Ectodermal cell (in vitro differentiated cells): ENCODE measurements at regions not wholly inside any gene's neighbourhood (a gene's known extent, or its start where the extent isn't known, plus 50 kb on each side); places are given as distances from the start of the nearest gene placed in this dataset.

Experiments
- H3K27ac ChIP-seq: 2 replicates; pipeline ENCODE4 v1.7.0; 2013; ENCODE audit warnings: mild to moderate bottlenecking, low read depth, low read length; ENCODE audit not compliant: insufficient read depth, poor library complexity, severe bottlenecking
- H3K27me3 ChIP-seq: 2 replicates; pipeline ENCODE4 v1.7.0; 2013; ENCODE audit warnings: mild to moderate bottlenecking, low read length; ENCODE audit not compliant: insufficient read depth, control insufficient read depth, poor library complexity, severe bottlenecking
- H3K36me3 ChIP-seq: one replicate; pipeline ENCODE4 v1.7.0; 2013; ENCODE audit warnings: low read length; ENCODE audit not compliant: control insufficient read depth, insufficient read depth
- H3K4me1 ChIP-seq: one replicate; pipeline ENCODE4 v1.7.0; 2013; ENCODE audit warnings: low read length; ENCODE audit not compliant: control insufficient read depth, insufficient read depth
- H3K4me3 ChIP-seq: 2 replicates; pipeline ENCODE4 v1.7.0; 2013; ENCODE audit warnings: low read depth, low read length, control low read depth; ENCODE audit not compliant: insufficient read depth
- H3K9me3 ChIP-seq: 2 replicates; pipeline ENCODE4 v1.7.0; 2013; ENCODE audit warnings: mild to moderate bottlenecking, low read length, moderate library complexity; ENCODE audit not compliant: control insufficient read depth
- WGBS, 2 experiments: methylation state at CpG; one replicate each; pipeline ENCODE4 v1.1.7; 2013; ENCODE audit warnings: missing lambda C conversion rate in 2 of 2; 5-methylcytosine and 5-hydroxymethylcytosine counted together

- Histone ChIP-seq H3K27me3 (no peaks in the 10 kb centered on the region), H3K36me3 (no peaks in the 10 kb centered on the region), H3K9me3 (no peaks in the 10 kb centered on the region), H3K27ac (no peak overlapping the region), H3K4me3 (no peak overlapping the region), H3K4me1 (no peaks in the 10 kb centered on the region)
- 94 to 95% methylated on average over 7 of the region's 7 CpGs for WGBS, 2 experiments
Measured at GRCh38 chr12:77349689-77350370, 284.5 kb upstream of the E2F7 start.

GRCh38 chr12:77347017-77347416, 281.6 kb upstream of the E2F7 start:
- no peak overlapping the region for H3K27ac ChIP-seq
- H3K9me3 ChIP-seq: no peaks in the 10 kb centered on the region
- peaks cover 7% of the 10 kb centered on the region for H3K4me1 ChIP-seq
- H3K27me3 ChIP-seq: no peaks in the 10 kb centered on the region
- H3K4me3 ChIP-seq: no peak overlapping the region
- H3K36me3 ChIP-seq: no peaks in the 10 kb centered on the region
- WGBS, 2 experiments: 84% methylated on average over 2 of the region's 2 CpGs

- 90 to 93% methylated on average over 1 of the region's 1 CpG for WGBS, 2 experiments
- Histone ChIP-seq H3K9me3 (no peaks in the 10 kb centered on the region), H3K27ac (no peak overlapping the region), H3K27me3 (no peaks in the 10 kb centered on the region), H3K4me3 (no peak overlapping the region), H3K4me1 (peaks cover 7% of the 10 kb centered on the region), H3K36me3 (no peaks in the 10 kb centered on the region)
Measured at GRCh38 chr12:77345336-77345735, 280.0 kb upstream of the E2F7 start.

GRCh38 chr12:77344651-77345050, 279.3 kb upstream of the E2F7 start:
- peaks cover 7% of the 10 kb centered on the region for H3K4me1 ChIP-seq
- 100% methylated on average over 1 of the region's 1 CpG; no CpG with 5 or more reads in 1 of the 2 experiments for WGBS, 2 experiments
- H3K36me3 ChIP-seq: no peaks in the 10 kb centered on the region
- H3K9me3 ChIP-seq: no peaks in the 10 kb centered on the region
- no peak overlapping the region for H3K27ac ChIP-seq
- no peaks in the 10 kb centered on the region for H3K27me3 ChIP-seq
- no peak overlapping the region for H3K4me3 ChIP-seq

- 82 to 94% methylated on average over 1 of the region's 1 CpG for WGBS, 2 experiments
- peaks cover 7% of the 10 kb centered on the region for H3K4me1 ChIP-seq
- H3K4me3 ChIP-seq: no peak overlapping the region
Measured at GRCh38 chr12:77343291-77343690, 277.9 kb upstream of the E2F7 start.

GRCh38 chr12:77342253-77342652, 276.9 kb upstream of the E2F7 start:
- H3K4me3 ChIP-seq: no peak overlapping the region
- H3K9me3 ChIP-seq: no peaks in the 10 kb centered on the region
- H3K36me3 ChIP-seq: no peaks in the 10 kb centered on the region
- 92 to 98% methylated on average over 2 of the region's 2 CpGs for WGBS, 2 experiments
- H3K27me3 ChIP-seq: no peaks in the 10 kb centered on the region
- peaks cover 7% of the 10 kb centered on the region for H3K4me1 ChIP-seq
- H3K27ac ChIP-seq: no peak overlapping the region

More at GRCh38 chr12:77343291-77343690, 277.9 kb upstream of the E2F7 start:
- H3K36me3 ChIP-seq: no peaks in the 10 kb centered on the region
- H3K9me3 ChIP-seq: no peaks in the 10 kb centered on the region
- H3K27me3 ChIP-seq: no peaks in the 10 kb centered on the region
- H3K27ac ChIP-seq: no peak overlapping the region

GRCh38 chr12:77339610-77340009, 274.2 kb upstream of the E2F7 start:
- no peak overlapping the region for H3K27ac ChIP-seq
- peaks cover 7% of the 10 kb centered on the region for H3K4me1 ChIP-seq
- 80% methylated on average over 1 of the region's 1 CpG; no CpG with 5 or more reads in 1 of the 2 experiments for WGBS, 2 experiments
- H3K27me3 ChIP-seq: no peaks in the 10 kb centered on the region
- no peaks in the 10 kb centered on the region for H3K9me3 ChIP-seq
- no peaks in the 10 kb centered on the region for H3K36me3 ChIP-seq
- H3K4me3 ChIP-seq: no peak overlapping the region

- H3K36me3 ChIP-seq: no peaks in the 10 kb centered on the region
- no peak overlapping the region for H3K27ac ChIP-seq
- WGBS, 2 experiments: 56 to 70% methylated on average over 4 to 5 of the region's 5 CpGs
- no peaks in the 10 kb centered on the region for H3K9me3 ChIP-seq
- H3K27me3 ChIP-seq: no peaks in the 10 kb centered on the region
- H3K4me3 ChIP-seq: no peak overlapping the region
- peaks cover 3% of the 10 kb centered on the region for H3K4me1 ChIP-seq
Measured at GRCh38 chr12:77337362-77337761, 272.0 kb upstream of the E2F7 start.

- Histone ChIP-seq H3K36me3 (no peaks in the 10 kb centered on the region), H3K27ac (no peak overlapping the region), H3K27me3 (no peaks in the 10 kb centered on the region), H3K4me3 (no peak overlapping the region), H3K4me1 (no peaks in the 10 kb centered on the region), H3K9me3 (no peaks in the 10 kb centered on the region)
- 98 to 100% methylated on average over 2 of the region's 2 CpGs for WGBS, 2 experiments
Measured at GRCh38 chr12:77334806-77335205, 269.4 kb upstream of the E2F7 start.

- Histone ChIP-seq H3K4me1 (no peaks in the 10 kb centered on the region), H3K4me3 (no peak overlapping the region), H3K9me3 (no peaks in the 10 kb centered on the region), H3K36me3 (no peaks in the 10 kb centered on the region), H3K27ac (no peak overlapping the region), H3K27me3 (peaks cover 23% of the 10 kb centered on the region)
- WGBS, 2 experiments: 94 to 97% methylated on average over 7 of the region's 7 CpGs
Measured at GRCh38 chr12:77328326-77328725, 263.0 kb upstream of the E2F7 start.
